WTC11 (cell line): ENCODE measurements at regions not wholly inside any gene's neighbourhood (a gene's known extent, or its start where the extent isn't known, plus 50 kb on each side); places are given as distances from the start of the nearest gene placed in this dataset.
A peak's percentile ranks its signal among the peaks of the same experiment; 100 is the strongest.

Experiments
- ATAC-seq: fragments of 200-7000 bp; cut with Tn5 transposase; 2 replicates; pipeline ENCODE4 v1.10.0; 2021; ENCODE audit warnings: mild to moderate bottlenecking, moderate library complexity
- CTCF ChIA-PET: fragments of 300-600 bp; sonication (Branson Sonifier 250); formaldehyde crosslinking; loops from one replicate; lab custom pipeline; 2021; ENCODE audit warnings: antibody characterized with exemption; lab: Charles Lee
- POLR2A ChIA-PET: fragments of 350-600 bp; sonication (Branson Sonifier 250); formaldehyde crosslinking; loops from one replicate; lab custom pipeline; 2021; ENCODE audit warnings: antibody characterized with exemption; lab: Charles Lee
- DNase-seq: peaks from one replicate; pipeline ENCODE4 v3.0.0; 2021; ENCODE audit warnings: low spot score
- H3K27ac Mint-ChIP-seq: 2 replicates; pipeline ENCODE4 v1.8.0; 2021; ENCODE audit warnings: mixed read lengths
- H3K27me3 Mint-ChIP-seq: 2 replicates; pipeline ENCODE4 v1.8.0; 2021; ENCODE audit warnings: low read depth, mild to moderate bottlenecking, moderate library complexity, mixed read lengths
- H3K36me3 Mint-ChIP-seq: 2 replicates; pipeline ENCODE4 v1.8.0; 2021; ENCODE audit warnings: mixed read lengths
- H3K4me1 Mint-ChIP-seq: 2 replicates; pipeline ENCODE4 v1.8.0; 2022; ENCODE audit warnings: mixed read lengths
- H3K4me3 Mint-ChIP-seq: 2 replicates; pipeline ENCODE4 v1.8.0; 2021; ENCODE audit warnings: mild to moderate bottlenecking, moderate library complexity, mixed read lengths
- H3K9me3 Mint-ChIP-seq: 2 replicates; pipeline ENCODE4 v1.8.0; 2021; ENCODE audit warnings: mixed read lengths
- ATF6 ChIP-seq: sonication (generic); formaldehyde crosslinking; IDR thresholded peaks from 2 replicates; pipeline ENCODE4 v1.8.1; 2023; ENCODE audit warnings: mild to moderate bottlenecking, missing genetic modification reagents
- CREM ChIP-seq: sonication (generic); formaldehyde crosslinking; IDR thresholded peaks from 2 replicates; pipeline ENCODE4 v1.8.1; 2022; ENCODE audit warnings: mild to moderate bottlenecking, missing genetic modification reagents, moderate library complexity
- E2F1 ChIP-seq: sonication (generic); formaldehyde crosslinking; IDR thresholded peaks from 2 replicates; pipeline ENCODE4 v1.8.0; 2022; ENCODE audit warnings: mild to moderate bottlenecking, missing genetic modification reagents
- ELF4 ChIP-seq: sonication (generic); formaldehyde crosslinking; IDR thresholded peaks from 2 replicates; pipeline ENCODE4 v1.8.1; 2022; ENCODE audit warnings: low read depth, mild to moderate bottlenecking, moderate library complexity, missing genetic modification reagents
- ERG ChIP-seq: fragments of 250-450 bp; sonication (Bioruptor Pico); IDR thresholded peaks from 2 replicates; pipeline ENCODE4 v1.8.0; 2021; ENCODE audit warnings: mild to moderate bottlenecking
- FOXJ3 ChIP-seq: sonication (generic); formaldehyde crosslinking; IDR thresholded peaks from 2 replicates; pipeline ENCODE4 v1.9.0; 2021; ENCODE audit warnings: missing genetic modification reagents, mild to moderate bottlenecking, borderline replicate concordance
- FOXK1 ChIP-seq: sonication (generic); formaldehyde crosslinking; IDR thresholded peaks from 2 replicates; pipeline ENCODE4 v1.8.0; 2022; ENCODE audit warnings: mild to moderate bottlenecking, moderate library complexity, missing genetic modification reagents
- FOXP1 ChIP-seq: sonication (generic); formaldehyde crosslinking; IDR thresholded peaks from 2 replicates; pipeline ENCODE4 v1.8.0; 2022; ENCODE audit warnings: missing genetic modification reagents, mild to moderate bottlenecking, moderate library complexity, borderline replicate concordance
- GABPB1 ChIP-seq: sonication (generic); formaldehyde crosslinking; IDR thresholded peaks from 2 replicates; pipeline ENCODE4 v1.8.1; 2023; ENCODE audit warnings: mild to moderate bottlenecking, missing genetic modification reagents
- GTF2I ChIP-seq: fragments of 250-450 bp; sonication (Bioruptor Pico); conservative IDR thresholded peaks from 2 replicates; pipeline ENCODE4 v1.4.0; 2021; ENCODE audit warnings: mild to moderate bottlenecking
- MAX ChIP-seq: sonication (generic); formaldehyde crosslinking; IDR thresholded peaks from 2 replicates; pipeline ENCODE4 v1.8.0; 2022; ENCODE audit warnings: mild to moderate bottlenecking, missing genetic modification reagents
- MXD4 ChIP-seq: fragments of 250-450 bp; sonication (Bioruptor Pico); IDR thresholded peaks from 2 replicates; pipeline ENCODE4 v1.8.0; 2021; ENCODE audit warnings: mild to moderate bottlenecking, moderate library complexity, borderline replicate concordance
- MYBL2 ChIP-seq: sonication (generic); formaldehyde crosslinking; IDR thresholded peaks from 2 replicates; pipeline ENCODE4 v1.8.1; 2023; ENCODE audit warnings: mild to moderate bottlenecking, moderate library complexity, missing genetic modification reagents
- NFYB ChIP-seq: sonication (generic); formaldehyde crosslinking; conservative IDR thresholded peaks from 2 replicates; pipeline ENCODE4 v1.8.0; 2022; ENCODE audit warnings: low read depth, missing genetic modification reagents
- SOX15 ChIP-seq: fragments of 250-450 bp; sonication (Bioruptor Pico); IDR thresholded peaks from 2 replicates; pipeline ENCODE4 v1.9.0; 2021; ENCODE audit warnings: mild to moderate bottlenecking
- ZBTB21 ChIP-seq: sonication (generic); formaldehyde crosslinking; IDR thresholded peaks from 2 replicates; pipeline ENCODE4 v1.8.1; 2023; ENCODE audit warnings: mild to moderate bottlenecking, missing genetic modification reagents, borderline replicate concordance
- ZMAT4 ChIP-seq: fragments of 250-450 bp; sonication (Bioruptor Pico); IDR thresholded peaks from 2 replicates; pipeline ENCODE4 v1.9.0; 2021; ENCODE audit warnings: mild to moderate bottlenecking
- ZNF121 ChIP-seq: sonication (generic); formaldehyde crosslinking; IDR thresholded peaks from 2 replicates; pipeline ENCODE4 v1.8.0; 2023; ENCODE audit warnings: missing genetic modification reagents
- ZNF232 ChIP-seq: sonication (generic); formaldehyde crosslinking; IDR thresholded peaks from 2 replicates; pipeline ENCODE4 v1.8.0; 2022; ENCODE audit warnings: mild to moderate bottlenecking, missing genetic modification reagents
- ZNF317 ChIP-seq: sonication (generic); formaldehyde crosslinking; IDR thresholded peaks from 2 replicates; pipeline ENCODE4 v1.8.1; 2023; ENCODE audit warnings: low read depth, mild to moderate bottlenecking, moderate library complexity, missing genetic modification reagents, borderline replicate concordance
- TF ChIP-seq, protein P1 (sequence below): sonication (generic); formaldehyde crosslinking; IDR thresholded peaks from 2 replicates; pipeline ENCODE4 v1.8.1; 2022; ENCODE audit warnings: low read depth, mild to moderate bottlenecking, moderate library complexity, missing genetic modification reagents, borderline replicate concordance

GRCh38 chr1:234958066-234958705, 170.5 kb downstream of the TOMM20 start:
- CTCF ChIA-PET: interaction anchor here (1.1 to 3.0 kb wide), 6 partner anchors 12 to 135 kb away, joined by 3 to 15 read pairs (median 4); no protein-coding TSS in a partner anchor
- POLR2A ChIA-PET: interaction anchor here (1.5 kb wide), 1 partner anchor 12 kb away, joined by 11 read pairs; no protein-coding TSS in a partner anchor
- H3K27me3 Mint-ChIP-seq: no peaks in the 10 kb centered on the region
- peaks cover 72% of the 10 kb centered on the region for H3K4me1 Mint-ChIP-seq
- DNase-seq (peak; percentile 29), ATAC-seq (peak; percentile 8)
- no peak overlapping the region for H3K4me3 Mint-ChIP-seq
- no peaks in the 10 kb centered on the region for H3K36me3 Mint-ChIP-seq
- peak overlapping the region; percentile 99 for H3K27ac Mint-ChIP-seq
- TF ChIP-seq NFYB (CRISPR knock-in tag) (no peak), GTF2I (CRISPR knock-in tag) (0 out of 2 replicates have a peak, but pooled peaks have one; percentile 37)
- no peaks in the 10 kb centered on the region for H3K9me3 Mint-ChIP-seq

DNA sequence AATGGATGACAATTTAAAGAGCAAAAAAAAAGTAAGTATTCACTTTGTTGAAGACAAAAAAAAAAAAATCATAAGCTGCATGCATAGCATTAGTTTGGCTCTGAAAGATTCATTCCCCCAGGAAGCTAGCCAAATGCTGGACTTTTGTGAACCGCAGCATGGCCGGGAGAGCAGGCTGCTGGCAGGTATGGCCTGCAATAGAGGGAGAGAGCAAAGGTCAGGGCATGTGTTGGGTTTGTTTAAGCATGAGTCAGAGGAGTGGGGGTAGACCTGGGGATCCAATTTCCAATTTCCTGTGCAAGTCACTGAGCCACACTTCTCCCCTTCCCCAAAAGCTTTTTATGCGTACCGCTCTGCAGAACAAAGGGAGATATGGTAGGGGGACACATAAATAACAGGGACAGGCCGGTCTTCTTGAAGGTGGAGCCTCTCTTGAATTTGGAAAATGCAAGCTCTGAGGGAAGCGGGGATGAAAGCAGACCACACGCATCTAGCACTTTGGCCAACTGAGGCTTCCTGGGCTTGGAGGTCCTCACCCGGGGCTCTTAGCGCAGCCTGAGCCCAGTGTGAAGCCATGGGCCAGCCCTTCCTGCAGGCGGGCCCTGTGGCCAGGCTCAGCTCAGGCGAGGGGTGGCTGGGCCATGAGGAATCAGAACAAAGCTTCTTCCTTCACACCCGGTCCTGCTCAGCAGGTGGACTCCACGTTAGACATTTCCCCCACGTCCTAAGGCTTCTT, 171.1 kb downstream of the TOMM20 start:
- peaks cover 69% of the 10 kb centered on the region for H3K4me1 Mint-ChIP-seq
- ATAC-seq (peak; percentile 82), DNase-seq (peak; percentile 37)
- POLR2A ChIA-PET: interaction anchor here (0.7 to 1.5 kb wide), 3 partner anchors 13 to 770 kb away, joined by 3 to 11 read pairs (median 4); partner anchors contain the start of gene IRF2BP2
- TF ChIP-seq FOXK1 (CRISPR knock-in tag) (peak; percentile 29; the same call in 1 of the 2 replicates), ZNF121 (0 out of 2 replicates have a peak, but pooled peaks have one; percentile 37), ZMAT4 (CRISPR knock-in tag) (no peak), ATF6 (CRISPR knock-in tag) (no peak), GABPB1 (peak; percentile 88), ZBTB21 (CRISPR knock-in tag) (no peak), MXD4 (CRISPR knock-in tag) (no peak), MAX (CRISPR knock-in tag) (0 out of 2 replicates have a peak, but pooled peaks have one; percentile 18), ERG (CRISPR knock-in tag) (no peak), FOXP1 (CRISPR knock-in tag) (peak; percentile 73; the same call in 1 of the 2 replicates), SOX15 (CRISPR knock-in tag) (no peak), ZNF317 (CRISPR knock-in tag) (no peak), ELF4 (CRISPR knock-in tag) (no peak), ZNF232 (CRISPR knock-in tag) (0 out of 2 replicates have a peak, but pooled peaks have one; percentile 35), CREM (CRISPR knock-in tag) (0 out of 2 replicates have a peak, but pooled peaks have one; percentile 41), FOXJ3 (CRISPR knock-in tag) (no peak), MYBL2 (CRISPR knock-in tag) (peak; percentile 39; the same call in 1 of the 2 replicates), E2F1 (no peak)
- TF ChIP-seq, protein P1, sequence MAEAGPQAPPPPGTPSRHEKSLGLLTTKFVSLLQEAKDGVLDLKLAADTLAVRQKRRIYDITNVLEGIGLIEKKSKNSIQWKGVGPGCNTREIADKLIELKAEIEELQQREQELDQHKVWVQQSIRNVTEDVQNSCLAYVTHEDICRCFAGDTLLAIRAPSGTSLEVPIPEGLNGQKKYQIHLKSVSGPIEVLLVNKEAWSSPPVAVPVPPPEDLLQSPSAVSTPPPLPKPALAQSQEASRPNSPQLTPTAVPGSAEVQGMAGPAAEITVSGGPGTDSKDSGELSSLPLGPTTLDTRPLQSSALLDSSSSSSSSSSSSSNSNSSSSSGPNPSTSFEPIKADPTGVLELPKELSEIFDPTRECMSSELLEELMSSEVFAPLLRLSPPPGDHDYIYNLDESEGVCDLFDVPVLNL (CRISPR knock-in tag): no peak
- TF ChIP-seq, all 79 proteins: peak for 8
- no peaks in the 10 kb centered on the region for H3K27me3 Mint-ChIP-seq
- H3K9me3 Mint-ChIP-seq: no peaks in the 10 kb centered on the region
- peak overlapping the region; percentile 99 for H3K27ac Mint-ChIP-seq
- CTCF ChIA-PET: interaction anchor here (0.9 to 3.0 kb wide), 6 partner anchors 13 to 136 kb away, joined by 3 to 15 read pairs (median 4); no protein-coding TSS in a partner anchor
- no peaks in the 10 kb centered on the region for H3K36me3 Mint-ChIP-seq
- H3K4me3 Mint-ChIP-seq: peak overlapping the region; percentile 22; the same call in 1 of the 2 replicates
